Keratinocyte (primary cell): ENCODE measurements at regions not wholly inside any gene's neighbourhood (a gene's known extent, or its start where the extent isn't known, plus 50 kb on each side); places are given as distances from the start of the nearest gene placed in this dataset.

Experiments used
- DNase-seq: peaks from one replicate; pipeline ENCODE4 v3.0.0-alpha.2; 2011; ENCODE audit warnings: low read depth, missing footprints, low spot score
- FAIRE-seq: peaks from 2 replicates; lab custom pipeline; 2011; peaks lifted over from hg19 to GRCh38; lab: Jason Lieb, UNC
- H2AFZ ChIP-seq: 2 replicates; pipeline ENCODE4 v1.6.0; 2012; ENCODE audit warnings: low read length, control low read depth, inconsistent platforms; ENCODE audit not compliant: control insufficient read depth
- H3K27ac ChIP-seq: 2 replicates; pipeline ENCODE4 v1.5.1; 2011; ENCODE audit warnings: low read length; ENCODE audit not compliant: control insufficient read depth, insufficient read depth
- H3K27me3 ChIP-seq: 3 replicates; pipeline ENCODE4 v1.6.0; 2011; ENCODE audit warnings: low read length; ENCODE audit not compliant: control insufficient read depth, insufficient read depth; ENCODE audit errors: extremely low read depth
- H3K36me3 ChIP-seq, 2 experiments: 2 replicates in 1 of 2; 3 replicates in 1 of 2; pipeline ENCODE4 v1.5.1; 2011; ENCODE audit warnings: low read length in 2 of 2, mild to moderate bottlenecking in 1 of 2; ENCODE audit not compliant: control insufficient read depth in 2 of 2, insufficient read depth in 2 of 2; ENCODE audit errors: extremely low read depth in 1 of 2
- H3K4me1 ChIP-seq: 3 replicates; pipeline ENCODE4 v1.5.1; 2011; ENCODE audit warnings: low read length; ENCODE audit not compliant: control insufficient read depth, insufficient read depth; ENCODE audit errors: extremely low read depth
- H3K4me2 ChIP-seq: 3 replicates; pipeline ENCODE4 v1.6.0; 2011; ENCODE audit warnings: low read depth, low read length; ENCODE audit not compliant: control insufficient read depth, insufficient read depth; ENCODE audit errors: extremely low read depth
- H3K4me3 ChIP-seq, 3 experiments: fragments of 200-600 bp in 1 of 3; sonication (generic) in 1 of 3; 2 replicates in 2 of 3; 3 replicates in 1 of 3; pipeline ENCODE4 v1.5.1; 2011 to 2016; ENCODE audit warnings: low read length in 3 of 3, mild to moderate bottlenecking in 3 of 3, control low read depth in 2 of 3, inconsistent platforms in 1 of 3, low read depth in 1 of 3, mixed read lengths in 1 of 3, mixed run types in 1 of 3, moderate library complexity in 1 of 3; ENCODE audit not compliant: control insufficient read depth in 2 of 3, insufficient read depth in 2 of 3; ENCODE audit errors: extremely low read depth in 1 of 3
- H3K79me2 ChIP-seq: 2 replicates; pipeline ENCODE4 v1.6.0; 2012; ENCODE audit warnings: low read length; ENCODE audit not compliant: control insufficient read depth, insufficient read depth
- H3K9ac ChIP-seq: 3 replicates; pipeline ENCODE4 v1.6.0; 2011; ENCODE audit warnings: low read length; ENCODE audit not compliant: control insufficient read depth, insufficient read depth; ENCODE audit errors: extremely low read depth
- H3K9me1 ChIP-seq: 3 replicates; pipeline ENCODE4 v1.6.0; 2011; ENCODE audit warnings: low read length; ENCODE audit not compliant: control insufficient read depth, insufficient read depth; ENCODE audit errors: extremely low read depth
- H3K9me3 ChIP-seq: 2 replicates; pipeline ENCODE4 v1.5.1; 2012; ENCODE audit warnings: low read depth, low read length; ENCODE audit not compliant: control insufficient read depth
- H4K20me1 ChIP-seq: 3 replicates; pipeline ENCODE4 v1.6.0; 2011; ENCODE audit warnings: low read length; ENCODE audit not compliant: control insufficient read depth, insufficient read depth; ENCODE audit errors: extremely low read depth
- CTCF ChIP-seq, 3 experiments: IDR thresholded peaks in 1 of 3; conservative IDR thresholded peaks in 1 of 3; optimal IDR thresholded peaks in 1 of 3; 2 replicates in 2 of 3; 3 replicates in 1 of 3; pipeline versions ENCODE3 to v1.5.1; 2011; ENCODE audit warnings: low read length in 3 of 3, mild to moderate bottlenecking in 3 of 3, moderate library complexity in 2 of 3, control low read depth in 1 of 3, inconsistent platforms in 1 of 3; ENCODE audit not compliant: insufficient read depth in 2 of 3; ENCODE audit errors: extremely low read depth in 1 of 3
- EZH2 ChIP-seq: IDR thresholded peaks from one replicate; pipeline ENCODE4 v1.6.1; 2012; ENCODE audit warnings: inconsistent platforms, mild to moderate bottlenecking, low read length, moderate library complexity
- dilution Hi-C: fragments of 300-500 bp; cut with MboI; formaldehyde crosslinking; loops from one replicate; pipeline ENCODE4 v1.7.0; 2020; ENCODE audit warnings: low sequenced_read_pairs; ENCODE audit not compliant: extremely low pct_ligation_motif_present

GRCh38 chr6:115460913-115461312 lies 599.8 kb downstream of the FRK start:
- no peak overlapping the region for H3K4me3 ChIP-seq
- no peaks in the 10 kb centered on the region for H3K27me3 ChIP-seq
- no peaks in the 10 kb centered on the region for H3K9me1 ChIP-seq
- H4K20me1 ChIP-seq: no peaks in the 10 kb centered on the region
- no peak for TF ChIP-seq CTCF (optimal IDR thresholded peaks at IDR 0.05 in 1 of 3, IDR thresholded peaks at IDR 0.05 in 1 of 3, conservative IDR thresholded peaks at IDR 0.05 in 1 of 3; ENCODE audit: extremely low read depth in 1 of 3, insufficient read depth in 2 of 3, low read length in 3 of 3)
- TF ChIP-seq EZH2: no peak
- no peaks in the 10 kb centered on the region for H3K4me1 ChIP-seq
- no peak overlapping the region for H3K9ac ChIP-seq
- FAIRE-seq (no peak), DNase-seq (no peak)
- no peak overlapping the region for H3K4me2 ChIP-seq
- dilution Hi-C loops: no loop called here
- H3K27ac ChIP-seq: no peak overlapping the region
- H2AFZ ChIP-seq: no peak overlapping the region
- H3K9me3 ChIP-seq: no peaks in the 10 kb centered on the region
- H3K36me3 ChIP-seq: no peaks in the 10 kb centered on the region
- H3K79me2 ChIP-seq: no peaks in the 10 kb centered on the region

DNA sequence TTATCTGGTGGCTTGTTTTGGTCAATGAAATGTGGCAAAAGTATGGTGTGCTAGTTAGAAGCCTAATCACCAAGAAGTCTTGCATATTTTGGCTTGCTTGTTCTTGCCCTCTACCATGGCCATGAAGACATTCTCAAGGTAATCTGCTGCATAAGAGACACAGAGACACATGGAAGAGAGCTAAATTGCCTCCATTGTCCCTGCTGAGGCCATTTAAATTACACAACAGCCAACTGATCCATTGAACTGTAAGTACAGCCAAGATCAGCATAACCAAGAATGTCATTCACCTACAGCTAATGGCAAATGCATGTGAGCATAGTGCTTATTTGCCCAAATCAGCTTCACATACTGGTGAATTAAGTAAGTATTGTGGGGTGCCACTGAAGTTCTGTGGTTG lies 603.8 kb downstream of the FRK start:
- TF ChIP-seq CTCF (optimal IDR thresholded peaks at IDR 0.05 in 1 of 3, IDR thresholded peaks at IDR 0.05 in 1 of 3, conservative IDR thresholded peaks at IDR 0.05 in 1 of 3; ENCODE audit: extremely low read depth in 1 of 3, insufficient read depth in 2 of 3, low read length in 3 of 3): no peak
- no peak for TF ChIP-seq EZH2
- dilution Hi-C loops: no loop called here
- Histone ChIP-seq H3K9me1 (no peaks in the 10 kb centered on the region), H3K4me2 (no peak overlapping the region), H3K79me2 (no peaks in the 10 kb centered on the region), H3K9me3 (no peaks in the 10 kb centered on the region), H3K27me3 (no peaks in the 10 kb centered on the region), H3K36me3 (no peaks in the 10 kb centered on the region), H2AFZ (no peak overlapping the region), H3K27ac (no peak overlapping the region), H3K9ac (no peak overlapping the region), H3K4me3 (no peak overlapping the region), H4K20me1 (no peaks in the 10 kb centered on the region), H3K4me1 (no peaks in the 10 kb centered on the region)
- no peak for DNase-seq
- no peak for FAIRE-seq
